ENCODE measurements at regions not wholly inside any gene's neighbourhood (a gene's known extent, or its start where the extent isn't known, plus 50 kb on each side); places are given as distances from the start of the nearest gene placed in this dataset.

GRCh38 chr3:147141516-147142288, 264.6 kb downstream of the ZIC4 start:
- Histone ChIP-seq H3F3A (replicated peaks; ENCODE audit: low read depth) (no peaks in the 10 kb centered on the region), H3K9me2 (ENCODE audit: insufficient read depth) (no peaks in the 10 kb centered on the region), H3K4me1 (ENCODE audit: insufficient read depth) (no peaks in the 10 kb centered on the region), H4K20me1 (replicated peaks; ENCODE audit: insufficient read depth) (no peaks in the 10 kb centered on the region), H3K27me3 (ENCODE audit: insufficient read depth) (no peaks in the 10 kb centered on the region), H3K4me3 (no peak overlapping the region), H3K79me2 (replicated peaks; ENCODE audit: insufficient read depth) (no peaks in the 10 kb centered on the region), H3K27ac (ENCODE audit: low read depth) (no peak overlapping the region), H3K4me2 (no peak overlapping the region), H3K36me3 (ENCODE audit: insufficient read depth) (no peaks in the 10 kb centered on the region), H2AFZ (no peak overlapping the region)
- Mint-ChIP-seq H3K27me3 (ENCODE audit: insufficient read depth, low read depth, poor library complexity) (no peaks in the 10 kb centered on the region), H3K36me3 (ENCODE audit: low read depth) (no peaks in the 10 kb centered on the region), H3K4me1 (peaks cover 5% of the 10 kb centered on the region; the same call in 1 of the 3 replicates), H3K9me3 (no peaks in the 10 kb centered on the region), H3K27ac (no peak overlapping the region; the same call in 1 of the 2 replicates), H3K4me3 (no peak overlapping the region)
- DNase-seq (ENCODE audit: low spot score) = no peak
- TF ChIP-seq ZNF462 (CRISPR knock-in tag; IDR thresholded peaks at IDR 0.05) (no peak), ZNF114 (CRISPR knock-in tag; IDR thresholded peaks at IDR 0.05) (no peak), REST (IDR thresholded peaks at IDR 0.05; ENCODE audit: unreplicated experiment) (no peak)
- ATAC-seq = no peak
